Stimulated activated CD8-positive, alpha-beta memory T cell treated with anti-CD3 and anti-CD28 coated beads, Interleukin-12 subunit alpha, Interleukin-12 subunit beta, amount 100 ng/mL, for 4 hours (primary cell): ENCODE measurements at regions not wholly inside any gene's neighbourhood (a gene's known extent, or its start where the extent isn't known, plus 50 kb on each side); places are given as distances from the start of the nearest gene placed in this dataset.
"Not testable (repeated sequence)": the region's sequence is repeated elsewhere in the genome, so short reads cannot be mapped to it uniquely, and the experiment has no call there.

Experiments
- DNase-seq: peaks from one replicate; pipeline ENCODE4 v3.0.0-alpha.2; 2020; ENCODE audit warnings: low read depth

DNA sequence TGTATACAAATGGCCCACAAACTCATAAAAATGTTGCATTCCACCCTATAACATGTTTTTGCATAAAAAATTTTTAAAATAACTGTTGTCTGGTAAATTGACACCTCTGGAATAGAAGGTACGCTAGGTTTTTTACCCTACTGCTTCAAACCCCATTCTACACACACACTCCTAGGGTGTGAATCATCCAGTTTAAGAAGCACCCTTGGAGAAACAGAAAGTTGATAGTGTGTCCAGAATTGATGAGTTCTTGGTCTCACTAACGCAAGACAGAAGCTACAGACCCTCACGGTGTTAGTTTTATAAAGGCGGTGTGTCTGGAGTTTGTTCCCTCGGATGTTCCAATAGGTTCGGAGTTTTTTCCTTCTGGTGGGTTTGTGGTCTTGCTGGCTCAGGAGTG is 158.5 kb downstream of the KLRB1 start:
- DNase-seq, result no peak

DNA sequence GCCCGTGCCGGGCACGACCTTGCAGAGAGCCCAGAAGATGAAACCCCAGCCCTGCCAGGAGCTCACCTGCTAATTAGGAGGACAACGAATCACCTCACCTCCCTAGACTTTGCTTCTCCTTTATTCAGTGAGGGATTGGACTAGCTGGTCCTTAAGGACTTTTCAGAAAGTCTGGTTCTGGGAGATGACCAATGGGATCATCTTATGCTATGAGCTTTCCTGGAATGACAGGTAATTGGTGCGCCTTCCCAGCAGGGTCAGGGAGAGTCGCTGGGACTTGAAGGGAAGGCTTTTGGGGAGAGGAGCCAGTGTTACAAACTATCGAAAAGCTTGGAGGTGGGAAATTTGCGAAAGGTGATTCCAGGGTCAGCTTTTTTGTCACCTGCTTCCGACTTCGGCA is 159.1 kb downstream of the KLRB1 start:
- DNase-seq, result not testable (repeated sequence)

DNA sequence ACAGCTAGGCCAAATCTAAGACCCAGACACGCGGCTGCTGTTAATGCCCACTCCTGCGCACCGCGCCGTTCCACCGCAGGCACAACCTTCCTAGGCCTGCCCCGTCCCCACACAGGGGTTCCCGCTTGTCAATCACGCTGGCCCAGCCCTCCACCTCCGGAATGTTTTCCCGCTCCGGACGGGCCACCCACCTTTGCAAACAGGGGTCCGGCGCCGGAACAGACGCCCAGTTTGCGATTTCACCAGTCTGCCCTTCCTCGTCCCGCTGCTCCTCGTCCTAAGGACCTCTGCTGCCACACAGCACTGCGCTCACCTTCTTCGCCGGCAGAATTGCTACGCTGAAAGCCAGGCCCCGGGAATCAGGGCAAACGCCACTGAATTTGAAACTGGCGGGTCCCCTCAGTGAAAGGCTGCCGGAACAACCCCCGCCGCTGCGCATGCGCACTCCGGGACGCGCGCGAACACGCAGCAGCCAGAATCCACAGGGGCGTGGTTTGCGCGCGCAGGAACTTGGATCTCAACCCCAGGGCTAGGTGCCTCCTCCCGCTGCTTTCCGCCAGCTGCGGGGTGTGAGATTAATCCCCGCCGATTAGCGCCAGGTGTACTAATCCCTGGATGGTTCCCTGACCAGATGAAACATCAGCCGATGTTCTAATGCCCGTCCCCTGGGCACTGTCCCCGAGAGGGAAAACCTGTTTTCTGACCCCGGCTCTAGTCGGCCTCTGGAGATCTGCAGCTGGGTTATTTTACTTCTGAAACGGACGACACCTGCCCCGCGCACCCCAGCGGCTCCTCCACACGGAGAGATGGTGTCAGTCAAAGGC is 159.7 kb downstream of the KLRB1 start:
- peak; percentile 82 for DNase-seq

DNA sequence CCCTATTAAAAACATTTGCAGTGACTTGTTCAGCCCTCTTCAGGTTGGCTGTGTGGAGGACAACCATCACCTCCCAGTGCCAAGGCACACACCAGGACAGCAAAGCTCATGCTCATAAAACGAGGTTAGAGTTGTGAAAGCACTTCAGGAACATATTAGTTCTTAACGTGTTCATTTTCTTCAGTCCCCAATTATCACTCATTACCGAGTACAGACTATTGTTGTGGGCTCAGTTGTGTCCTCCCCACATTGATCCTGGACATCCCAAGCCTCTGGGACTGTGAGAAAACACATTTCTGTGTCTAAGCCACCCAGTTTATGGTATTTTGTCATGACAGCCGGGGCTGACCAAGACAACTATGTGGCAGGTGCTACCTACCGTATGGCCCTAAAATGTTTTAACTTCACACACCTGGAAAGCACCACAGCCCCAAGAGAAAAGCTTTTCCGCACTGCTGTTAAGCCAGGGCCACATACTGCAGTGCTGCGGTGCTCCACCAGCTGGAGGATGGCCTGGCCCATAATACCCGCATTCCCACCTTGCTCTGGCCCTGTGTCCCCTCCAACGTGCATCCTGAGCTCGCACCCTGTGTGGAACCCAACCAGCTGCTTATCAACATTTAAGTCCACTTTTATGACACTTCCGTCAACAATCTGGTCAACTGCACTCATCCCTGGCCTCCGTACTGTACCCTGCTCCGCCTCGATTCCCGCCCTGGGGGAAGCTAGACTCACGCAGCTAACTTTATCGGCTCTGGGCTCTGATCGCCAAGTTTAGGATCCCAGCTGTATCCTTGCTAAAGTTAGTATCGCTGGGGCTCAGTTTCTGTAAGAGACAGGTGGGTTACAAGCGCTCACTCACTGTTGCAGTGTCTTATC is 160.6 kb downstream of the KLRB1 start:
- not testable (repeated sequence) for DNase-seq

DNA sequence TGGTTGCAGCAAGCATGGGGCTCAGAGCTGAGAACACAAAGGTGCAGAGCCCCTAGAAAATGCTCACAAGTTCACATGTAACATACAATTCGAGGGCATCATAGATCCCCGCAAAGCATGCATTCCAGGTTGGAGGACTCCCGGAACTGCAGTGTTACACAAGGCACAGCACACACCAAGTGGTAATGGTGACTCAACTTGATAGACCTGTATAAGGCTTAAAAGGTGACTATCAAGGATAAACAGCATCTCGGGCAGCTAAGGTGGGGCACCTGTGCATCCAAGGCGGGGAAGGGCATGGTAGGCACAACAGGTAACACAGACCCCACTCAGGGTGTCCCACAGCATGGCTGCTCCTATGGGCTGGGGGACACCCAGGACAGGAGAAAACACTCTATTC is 167.3 kb downstream of the KLRB1 start:
- not testable (repeated sequence) for DNase-seq

DNA sequence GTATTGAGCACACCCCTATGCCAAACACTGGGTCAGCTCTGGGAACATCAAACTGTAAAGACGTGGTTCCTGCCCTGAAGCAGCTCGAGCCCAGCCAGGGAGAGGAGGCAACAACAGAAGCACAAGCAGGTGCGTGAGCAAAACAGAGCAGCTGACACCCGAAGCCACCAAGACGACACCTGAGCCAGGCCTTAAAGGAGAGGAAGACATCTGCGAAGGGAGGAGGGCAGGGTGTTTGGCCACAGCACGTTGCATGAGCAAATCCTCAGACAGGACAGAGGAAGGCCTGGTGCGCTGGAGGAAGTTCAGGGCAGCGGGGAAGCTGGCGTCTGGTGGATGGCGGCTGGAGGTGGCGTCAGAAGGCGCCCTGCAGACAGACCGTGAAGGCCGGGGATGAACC is 172.0 kb downstream of the KLRB1 start:
- DNase-seq, result not testable (repeated sequence)

DNA sequence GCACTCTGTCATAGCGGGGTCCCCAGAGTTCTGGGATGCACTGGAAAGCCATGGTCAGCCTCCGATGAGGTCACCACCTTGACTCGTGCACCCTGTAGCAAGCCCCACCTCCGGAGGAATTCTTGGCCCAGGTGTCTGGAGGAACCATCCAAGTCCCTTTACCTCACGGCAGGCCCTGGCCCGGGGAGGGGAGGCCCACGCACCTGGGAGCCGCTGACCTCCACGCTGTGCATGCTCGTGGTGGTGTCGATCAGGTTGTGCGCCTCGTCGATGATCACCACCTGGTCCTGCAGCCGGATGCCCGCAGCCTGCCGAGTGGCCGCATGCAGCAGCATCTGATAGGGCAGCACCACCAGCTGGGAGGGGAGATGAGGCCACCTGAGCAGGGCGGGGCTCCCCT is 177.3 kb downstream of the KLRB1 start:
- not testable (repeated sequence) for DNase-seq

DNA sequence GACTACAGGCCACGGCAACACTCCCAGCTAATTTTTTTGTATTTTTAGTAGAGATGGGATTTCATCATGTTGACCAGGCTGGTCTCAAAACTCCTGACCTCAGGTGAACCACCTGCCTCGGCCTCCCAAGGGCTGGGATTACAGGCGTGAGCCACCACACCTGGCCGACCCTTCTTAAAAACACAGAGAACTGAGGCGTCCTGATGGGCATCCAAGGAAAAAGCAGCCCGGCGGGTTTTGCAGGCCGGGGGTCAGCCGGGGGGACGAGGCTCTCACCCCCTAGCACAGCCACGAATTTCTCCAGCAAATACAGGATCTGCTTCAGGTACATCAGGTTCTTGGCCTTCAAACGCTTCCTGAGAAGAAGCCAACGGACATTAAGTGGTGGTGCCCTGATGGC is 178.9 kb downstream of the KLRB1 start:
- DNase-seq, result not testable (repeated sequence)

DNA sequence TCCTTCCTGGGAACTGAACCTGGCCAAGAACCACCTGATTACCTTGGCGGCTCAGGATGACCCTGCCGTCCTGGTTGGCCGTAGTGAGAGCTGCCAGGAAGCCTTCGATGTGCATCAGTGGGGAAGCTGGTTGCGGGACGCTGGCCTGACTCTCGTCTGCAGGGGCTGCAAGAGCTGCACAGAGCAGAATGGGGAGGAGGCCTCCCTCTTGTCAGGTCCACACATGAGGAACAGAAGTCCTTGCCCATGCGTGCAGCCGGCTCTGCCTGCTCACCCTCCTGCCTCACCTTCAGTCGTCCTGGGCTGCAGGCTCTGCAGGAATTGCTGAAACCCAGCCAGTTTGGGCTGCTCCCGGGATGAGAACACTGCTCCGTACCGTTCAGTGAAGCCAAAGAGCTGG is 182.3 kb downstream of the KLRB1 start:
- DNase-seq, result not testable (repeated sequence)

DNA sequence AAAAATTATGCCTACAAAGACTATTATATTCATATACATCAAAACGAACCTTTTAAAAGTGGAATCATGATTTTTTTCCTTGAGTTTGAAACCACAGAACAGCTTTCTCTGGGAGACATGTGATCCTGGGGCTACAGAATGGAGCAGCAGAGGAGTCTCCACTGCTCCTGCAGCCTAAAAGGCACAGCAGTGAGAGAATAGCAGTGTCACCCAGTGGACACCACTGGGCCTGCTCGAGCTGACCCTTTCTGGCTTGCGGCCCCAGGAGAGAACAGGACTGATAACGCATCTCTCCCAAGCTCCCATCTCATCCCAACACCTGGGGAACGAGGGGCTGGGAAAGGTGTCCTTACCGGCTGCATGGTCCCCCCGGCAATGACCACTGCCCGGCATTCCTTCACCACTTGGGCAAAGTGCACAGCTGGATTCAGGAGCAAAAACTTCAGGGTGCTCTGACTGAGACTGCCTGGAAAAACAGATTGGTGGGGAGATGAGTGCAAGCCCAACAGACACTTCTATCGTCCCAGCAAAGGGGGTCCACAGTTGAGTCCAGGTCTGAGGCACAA is 183.5 kb downstream of the KLRB1 start:
- DNase-seq, result not testable (repeated sequence)

DNA sequence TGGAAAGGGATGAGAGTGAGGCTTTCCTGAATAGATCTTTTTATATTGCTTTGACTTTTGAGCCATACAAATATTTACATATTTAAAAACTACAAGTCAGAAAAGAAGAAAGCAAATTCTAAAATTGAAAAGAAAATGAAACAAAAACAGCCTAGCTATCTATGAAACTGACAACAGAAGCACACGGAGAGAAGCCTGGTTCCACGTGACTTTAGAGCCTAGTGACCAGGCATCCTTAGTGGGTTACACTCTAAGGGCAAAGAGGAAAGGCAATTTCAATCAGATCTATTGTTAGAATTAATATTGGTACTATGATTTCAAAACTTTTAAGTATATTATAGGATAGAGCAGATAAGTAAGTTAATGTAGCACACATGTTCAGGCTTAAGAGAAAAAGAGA is 185.0 kb downstream of the KLRB1 start:
- not testable (repeated sequence) for DNase-seq

DNA sequence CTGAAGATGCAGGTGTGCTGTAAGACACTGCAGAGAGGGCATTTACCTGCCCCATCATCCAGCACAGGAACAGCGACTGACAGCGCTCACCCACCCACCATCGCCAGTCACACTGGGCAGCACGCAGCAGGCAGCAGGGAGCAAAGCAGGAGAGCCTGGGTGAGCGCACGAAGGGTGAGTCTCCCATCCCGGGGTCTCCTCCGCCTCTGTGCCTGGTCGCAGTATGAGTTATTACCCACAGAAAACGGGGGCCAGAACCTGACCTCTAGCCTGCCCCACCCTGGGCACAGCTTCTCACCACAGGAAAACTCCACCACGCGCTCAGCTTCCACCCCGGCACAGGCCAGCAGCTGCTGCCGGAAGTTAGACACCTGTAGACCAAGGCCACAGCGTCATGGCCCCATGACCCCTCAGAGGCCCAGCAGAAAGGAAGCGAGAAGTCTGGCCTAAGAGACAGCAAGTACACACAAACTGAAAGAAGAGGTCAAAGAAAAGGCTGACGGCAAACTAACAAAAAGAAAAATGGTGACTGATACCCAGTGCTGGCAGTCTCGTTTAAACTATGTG is 186.1 kb downstream of the KLRB1 start:
- DNase-seq, result not testable (repeated sequence)

DNA sequence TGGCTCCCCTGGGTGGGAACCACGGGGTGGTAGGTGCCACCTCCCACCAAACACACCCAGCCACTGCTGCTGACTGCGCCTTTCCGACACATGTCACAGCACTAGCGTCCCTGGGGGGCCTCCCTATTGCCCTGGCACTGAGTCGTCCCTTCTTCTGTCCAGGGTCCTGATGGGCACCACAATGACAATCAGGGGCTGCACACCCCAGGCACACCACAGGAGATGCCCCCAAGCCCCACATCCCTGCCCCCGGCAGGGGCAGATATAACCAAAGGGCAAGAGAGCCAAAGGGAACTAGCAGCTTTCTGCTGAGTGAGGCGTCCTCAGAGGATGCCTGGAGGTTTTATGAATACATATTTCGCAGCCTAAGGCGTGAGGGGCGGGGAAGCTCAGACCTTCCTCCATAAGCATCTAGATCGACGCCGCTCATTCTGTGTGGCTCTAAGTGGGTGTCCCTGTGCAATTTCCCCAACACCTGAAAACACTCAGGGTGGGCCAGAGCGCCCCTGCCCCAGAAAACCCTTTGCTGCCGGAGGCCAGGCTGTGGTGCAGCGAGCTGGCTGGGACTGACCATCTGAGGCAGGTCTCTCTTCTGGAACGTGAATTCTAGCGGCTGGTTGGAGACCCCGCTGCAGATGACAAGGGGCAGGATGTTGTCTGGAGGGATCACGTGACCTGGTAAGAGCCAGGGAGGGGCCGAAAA is 186.7 kb downstream of the KLRB1 start:
- not testable (repeated sequence) for DNase-seq

DNA sequence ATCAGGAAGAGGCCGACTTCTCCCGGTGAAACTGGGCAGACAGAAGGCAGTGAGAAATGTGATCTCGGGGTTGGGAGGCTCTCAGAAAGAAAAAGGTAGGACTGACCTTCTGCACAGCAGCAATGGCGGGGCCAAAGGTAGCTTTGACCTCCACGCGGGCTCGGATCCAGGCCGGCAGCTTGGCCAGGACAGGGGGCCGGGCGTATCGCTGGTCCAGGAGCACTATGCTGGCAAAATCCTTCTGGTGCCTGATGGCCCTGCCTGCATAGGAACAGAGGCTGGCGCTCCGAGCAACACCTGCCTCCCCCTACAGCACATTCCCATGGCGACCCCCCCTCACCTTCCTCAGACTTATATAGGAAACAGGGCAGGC is 189.1 kb downstream of the KLRB1 start:
- not testable (repeated sequence) for DNase-seq

DNA sequence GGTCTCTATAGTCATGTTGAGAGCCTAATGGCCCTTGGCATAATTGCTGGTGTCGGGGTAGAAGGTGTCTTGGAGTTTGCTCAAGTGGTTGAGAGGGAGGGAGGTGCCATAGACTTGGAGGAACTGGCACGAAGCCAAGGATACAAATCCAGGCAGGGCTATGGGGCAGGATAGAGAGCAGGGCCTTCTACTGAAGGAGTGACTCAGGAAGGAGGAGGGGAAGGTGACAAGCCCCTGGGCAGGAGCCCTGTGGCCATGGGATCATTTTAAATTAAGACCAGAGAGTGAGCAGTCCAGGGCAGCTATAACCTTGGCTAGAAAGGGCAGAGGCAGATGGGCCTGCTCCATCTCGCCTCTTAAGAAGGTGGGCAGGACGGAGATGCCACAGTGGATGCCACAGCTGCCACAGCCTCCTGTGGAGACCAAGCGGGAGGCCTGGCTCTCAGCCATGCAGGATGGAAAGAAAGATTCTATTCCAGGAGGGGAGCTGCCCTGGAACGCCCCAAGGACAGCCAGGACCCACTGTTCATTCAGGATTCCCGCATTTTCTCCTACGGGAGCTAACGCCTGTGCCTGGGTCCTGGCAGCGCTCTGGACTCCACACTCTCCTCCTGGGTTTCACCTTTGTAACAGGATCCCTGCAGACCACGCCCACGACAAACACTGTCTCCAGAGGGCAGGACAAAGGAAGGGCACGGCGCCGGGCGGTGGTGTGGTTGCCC is 189.6 kb downstream of the KLRB1 start:
- not testable (repeated sequence) for DNase-seq

DNA sequence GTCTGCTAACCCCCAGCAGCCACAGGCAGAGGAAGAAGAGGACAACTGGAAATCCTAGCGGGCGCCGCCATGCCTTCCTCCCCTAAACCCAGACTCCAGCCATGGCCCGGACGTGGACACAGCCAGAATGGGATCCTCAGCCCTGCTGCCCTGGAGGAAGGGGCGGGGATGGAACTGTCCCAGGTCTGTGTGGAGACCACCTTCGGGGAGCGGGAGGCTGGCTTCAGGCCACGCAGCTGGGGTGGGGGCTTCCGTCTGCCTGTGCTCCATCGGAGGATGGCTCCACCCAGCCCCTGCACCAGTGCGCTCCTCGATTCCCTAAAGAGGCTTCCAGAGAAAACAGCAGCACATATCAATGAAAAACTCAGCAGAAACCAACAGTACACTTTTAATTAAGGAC is 190.4 kb downstream of the KLRB1 start:
- DNase-seq, result not testable (repeated sequence)

DNA sequence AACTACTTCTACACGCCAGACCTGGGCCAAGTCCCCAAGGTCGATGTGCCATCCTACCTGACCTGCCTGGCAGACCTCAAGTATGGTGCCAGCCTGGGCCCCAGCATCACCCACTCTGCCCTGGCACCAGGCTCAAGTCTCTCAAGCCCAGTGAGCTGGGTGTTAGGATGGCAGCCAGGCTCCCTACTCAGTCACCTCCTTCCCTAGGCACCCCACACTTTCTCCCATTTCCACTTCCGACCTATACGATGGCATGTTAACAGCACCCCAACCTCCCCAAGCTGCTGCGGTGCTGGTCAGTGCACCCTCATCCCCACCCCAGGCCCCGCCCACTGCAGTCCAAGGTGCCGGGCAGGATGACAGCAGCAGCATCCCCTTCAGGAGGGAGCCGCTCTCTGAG is 191.4 kb downstream of the KLRB1 start:
- not testable (repeated sequence) for DNase-seq

DNA sequence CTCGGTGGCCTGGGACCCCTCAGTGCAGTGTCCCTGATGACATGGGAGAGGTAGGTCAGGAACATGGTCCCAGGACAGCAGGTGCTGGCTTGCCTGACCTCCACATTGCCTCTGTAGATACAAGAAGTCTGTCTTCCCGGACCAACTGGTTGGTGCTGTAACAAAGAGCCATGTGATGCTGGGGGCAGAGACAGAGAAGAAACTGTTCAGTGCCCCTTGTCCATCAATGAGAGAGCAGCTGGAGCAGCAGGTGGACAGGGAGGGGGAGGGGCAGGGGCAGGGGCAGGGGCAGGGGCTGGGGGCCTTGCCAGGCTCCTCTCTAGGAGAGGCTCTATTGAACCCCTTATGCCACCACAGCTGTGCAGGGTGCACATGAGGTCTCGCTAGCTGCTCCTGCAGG is 191.8 kb downstream of the KLRB1 start:
- not testable (repeated sequence) for DNase-seq

DNA sequence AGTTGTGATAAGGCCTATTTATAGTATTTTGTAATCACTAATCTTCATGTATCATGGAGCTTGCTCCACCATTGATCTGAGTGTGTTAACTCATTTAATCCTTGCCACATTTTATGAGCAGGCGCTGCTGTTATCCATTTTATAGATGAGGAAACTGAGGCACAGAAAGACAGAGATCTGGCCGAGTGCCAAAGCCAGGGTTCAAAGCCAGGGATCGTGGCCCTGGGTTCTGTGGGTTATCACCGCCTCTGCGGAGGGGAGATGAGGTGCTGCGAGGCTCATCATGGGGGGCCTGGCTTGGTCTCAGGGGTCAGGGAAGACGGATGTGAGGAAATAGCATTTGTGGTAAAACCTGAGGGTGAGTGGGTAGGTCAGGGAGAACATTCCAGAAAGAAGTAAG is 193.9 kb downstream of the KLRB1 start:
- DNase-seq, result not testable (repeated sequence)

DNA sequence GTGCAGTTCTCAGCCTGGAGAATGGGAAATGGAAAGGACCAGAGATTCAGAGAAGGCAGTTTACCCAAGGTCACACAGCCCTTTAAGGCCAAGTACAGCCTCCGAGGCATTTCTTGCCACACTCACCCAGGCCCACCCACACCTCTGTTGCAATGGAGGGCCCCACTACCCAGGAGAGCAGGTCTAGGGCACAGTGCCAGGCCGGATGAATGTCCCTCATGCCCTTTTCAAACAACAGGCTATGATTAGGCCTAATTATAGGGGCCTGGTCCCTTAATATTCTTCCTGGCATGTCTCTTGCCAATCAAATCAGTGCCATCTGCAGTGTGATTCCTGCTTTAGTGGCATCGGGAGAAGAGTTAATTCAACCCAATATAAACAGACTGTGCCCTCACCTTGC is 195.3 kb downstream of the KLRB1 start:
- not testable (repeated sequence) for DNase-seq
